GM19351 (cell line): ENCODE measurements at regions not wholly inside any gene's neighbourhood (a gene's known extent, or its start where the extent isn't known, plus 50 kb on each side); places are given as distances from the start of the nearest gene placed in this dataset.

Experiments
- ATAC-seq: cut with Tn5 transposase; IDR thresholded peaks from one replicate; pipeline ENCODE4 v1.9.1; 2021; ENCODE audit warnings: mild to moderate bottlenecking, moderate library complexity; ENCODE audit not compliant: unreplicated experiment

DNA sequence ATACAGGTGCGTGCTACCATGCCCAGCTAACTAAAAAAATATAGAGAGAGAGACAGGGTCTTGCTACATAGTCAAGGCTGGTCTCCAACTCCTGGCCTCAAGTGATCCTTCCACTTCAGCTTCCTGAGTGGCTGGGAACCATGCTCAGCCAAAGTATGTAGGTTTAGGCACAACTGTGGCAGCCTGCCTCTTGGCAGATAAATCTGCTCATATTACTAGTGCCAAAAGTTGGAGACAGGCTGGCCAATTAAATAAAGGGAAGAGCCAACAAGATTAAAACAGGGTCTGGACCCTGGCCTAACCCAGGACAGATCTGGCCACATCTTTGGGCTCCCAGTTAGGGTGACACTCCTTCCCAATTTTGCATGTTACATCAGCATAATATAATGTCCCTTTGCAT is 151.7 kb downstream of the CBLN1 start:
- ATAC-seq: no peak

DNA sequence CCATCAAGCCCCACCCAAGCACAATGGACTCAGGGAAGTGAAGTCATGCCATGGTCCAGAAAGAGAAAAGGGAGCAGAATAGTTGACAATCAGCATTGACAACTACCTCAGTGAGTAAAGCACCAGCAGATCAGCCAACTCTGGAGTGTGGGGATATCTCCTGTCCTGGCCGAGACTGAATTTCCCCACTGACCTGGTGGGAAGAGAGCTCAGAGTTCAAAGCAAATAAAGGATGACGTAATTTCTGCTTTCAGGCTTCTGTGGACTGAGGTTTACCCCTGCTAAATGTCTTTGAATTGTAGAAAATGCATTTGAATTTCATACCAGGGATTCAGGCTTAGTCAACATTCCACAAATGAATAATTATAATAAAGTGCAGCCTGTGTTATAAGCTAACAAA is 152.9 kb downstream of the CBLN1 start:
- ATAC-seq: no peak

DNA sequence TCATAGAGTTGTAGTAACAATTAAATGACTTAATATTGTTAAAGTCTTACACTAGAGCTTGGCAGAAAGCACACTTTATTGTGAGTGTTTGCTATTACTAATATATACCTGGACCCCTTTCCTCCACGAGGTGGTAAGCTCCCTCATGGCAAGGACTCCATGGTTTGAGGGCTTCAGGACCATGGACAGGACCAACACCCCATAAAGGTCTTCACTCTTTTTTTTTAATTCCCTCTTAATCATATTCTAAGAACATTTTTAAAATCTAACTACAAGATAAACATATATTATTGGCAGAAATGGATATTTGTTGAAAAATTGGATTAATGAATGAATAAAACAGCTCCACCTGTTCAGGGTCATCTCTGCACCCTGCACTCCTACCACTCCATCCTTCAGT is 154.5 kb downstream of the CBLN1 start:
- ATAC-seq: no peak

DNA sequence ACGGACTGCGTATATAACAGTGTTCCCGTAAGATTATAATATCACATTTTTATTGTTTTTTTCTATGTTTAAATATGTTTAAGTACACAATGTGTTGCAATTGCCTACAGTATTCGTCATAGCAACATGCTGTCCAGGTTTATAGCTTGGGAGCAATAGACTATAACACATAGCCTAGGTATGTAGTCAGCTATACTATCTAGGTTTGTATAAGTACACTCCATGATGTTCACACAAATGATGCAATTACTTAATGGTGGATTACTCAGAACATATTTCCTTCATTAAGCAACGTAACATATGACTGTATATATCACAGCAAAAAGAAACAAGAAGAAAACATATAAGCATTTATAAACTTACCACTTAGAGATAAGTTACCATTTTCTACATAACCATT is 160.0 kb downstream of the CBLN1 start:
- ATAC-seq: no peak

DNA sequence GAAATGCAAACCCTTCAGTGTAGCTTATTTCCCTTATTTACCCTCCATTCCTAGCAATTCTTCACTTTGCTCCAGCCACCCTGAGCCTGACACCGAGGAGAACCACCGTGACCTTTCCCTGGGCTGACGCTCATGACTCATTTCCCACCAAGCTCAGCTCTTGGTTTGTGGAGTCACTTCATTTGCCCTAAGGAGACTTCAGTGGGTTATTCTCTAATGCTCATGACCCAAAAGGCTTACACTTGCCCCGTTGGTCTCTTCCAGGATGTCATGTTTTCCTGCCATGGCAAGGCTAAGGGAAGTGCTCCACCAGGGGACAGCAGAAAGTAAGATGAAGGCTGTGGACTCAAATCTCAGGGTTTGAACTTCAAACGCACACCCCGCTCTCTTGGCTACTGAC is 161.0 kb downstream of the CBLN1 start:
- ATAC-seq: no peak

DNA sequence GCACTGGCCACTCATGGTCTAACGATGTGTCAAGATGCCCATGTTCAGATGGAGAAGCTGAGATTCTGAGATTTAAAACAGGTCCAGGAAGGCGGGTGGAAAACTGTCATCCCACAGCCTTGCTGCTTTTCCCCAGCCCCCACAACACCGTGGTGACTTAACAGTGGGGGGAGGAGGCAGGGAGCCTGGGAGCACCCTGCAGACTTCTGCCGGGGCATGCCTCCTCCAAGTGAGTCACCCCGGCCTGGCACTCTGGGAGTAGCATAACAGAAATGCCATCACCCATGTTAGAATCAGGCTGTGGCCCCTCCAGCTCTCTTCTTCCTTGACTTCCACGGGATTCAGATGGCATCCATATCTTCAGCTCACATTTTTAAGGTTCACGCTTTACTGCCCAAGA is 164.8 kb downstream of the CBLN1 start:
- no peak for ATAC-seq

DNA sequence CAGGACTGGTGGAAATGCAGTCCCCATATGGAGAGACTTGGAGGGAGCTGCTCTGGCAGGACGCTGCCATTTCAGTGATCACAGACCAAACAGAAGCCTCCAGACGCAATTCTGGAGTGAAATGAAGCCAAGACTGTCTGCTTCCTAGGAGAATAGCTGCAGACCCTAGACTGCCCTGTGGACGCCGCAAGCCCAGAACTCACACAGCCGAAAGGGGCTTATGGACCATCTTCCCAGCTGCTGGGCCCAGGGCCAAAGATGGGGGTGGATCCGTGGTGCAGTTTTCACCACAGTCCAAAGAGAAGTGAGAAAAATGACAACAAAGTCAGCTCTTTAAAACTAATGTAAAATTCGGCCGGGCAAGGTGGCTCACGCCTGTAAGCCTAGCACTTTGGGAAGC is 165.7 kb downstream of the CBLN1 start:
- no peak for ATAC-seq

DNA sequence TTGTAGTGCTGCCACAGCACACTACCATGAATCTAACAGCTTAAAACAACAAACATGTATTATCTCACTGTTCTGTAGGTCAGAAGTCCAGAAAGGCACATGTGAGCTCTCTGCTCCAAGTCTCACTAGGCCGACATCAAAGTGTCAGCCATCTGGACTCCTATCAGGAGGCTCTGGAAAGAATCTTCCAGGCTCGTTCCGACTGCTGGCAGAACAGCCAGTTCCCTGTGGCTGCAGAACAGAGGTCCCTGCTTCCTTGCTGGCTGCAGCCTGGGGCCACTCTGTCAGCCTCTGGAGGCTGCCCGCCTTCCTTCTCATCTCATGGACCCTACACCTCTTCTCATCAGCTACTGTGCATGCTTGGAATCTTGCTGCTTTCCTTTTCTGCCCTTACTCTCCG is 168.9 kb downstream of the CBLN1 start:
- no peak for ATAC-seq

DNA sequence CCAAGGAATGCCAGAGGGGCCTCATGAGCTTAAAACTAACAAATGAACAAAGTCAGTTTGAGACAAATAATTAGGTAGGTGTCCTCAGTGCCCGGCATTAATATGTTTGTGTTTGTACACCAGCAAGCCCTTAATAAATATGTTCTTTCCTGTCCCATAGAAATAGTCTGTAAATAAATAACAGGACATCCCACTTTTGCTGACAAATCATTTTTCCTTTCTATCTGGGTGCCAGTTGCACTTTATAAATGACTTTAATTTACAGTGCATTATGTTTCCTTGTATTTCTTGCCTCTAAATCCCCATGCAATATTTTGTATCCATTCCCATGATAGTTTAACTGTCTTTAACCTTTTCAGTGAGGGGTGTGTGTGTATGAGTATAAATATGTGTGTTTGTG is 170.3 kb downstream of the CBLN1 start:
- no peak for ATAC-seq

DNA sequence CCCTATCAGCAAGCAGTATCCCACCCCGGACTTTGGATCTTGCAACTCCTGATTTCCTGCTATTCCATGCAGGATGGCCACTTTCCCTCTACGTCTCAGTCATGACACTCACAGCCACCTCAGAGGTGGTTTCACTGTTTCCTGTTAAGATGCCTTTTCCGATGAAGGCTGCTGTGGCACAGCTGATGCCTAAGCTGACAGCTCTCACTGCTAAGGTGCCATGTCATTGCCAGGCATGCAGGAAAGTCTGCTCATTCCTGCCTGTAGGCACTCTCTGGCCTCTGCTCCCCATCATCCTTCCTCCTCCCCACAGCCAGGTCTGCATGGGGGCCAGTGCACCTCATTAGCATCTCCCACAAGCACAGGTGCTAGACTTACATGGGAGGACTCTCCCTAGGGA is 173.0 kb downstream of the CBLN1 start:
- no peak for ATAC-seq

DNA sequence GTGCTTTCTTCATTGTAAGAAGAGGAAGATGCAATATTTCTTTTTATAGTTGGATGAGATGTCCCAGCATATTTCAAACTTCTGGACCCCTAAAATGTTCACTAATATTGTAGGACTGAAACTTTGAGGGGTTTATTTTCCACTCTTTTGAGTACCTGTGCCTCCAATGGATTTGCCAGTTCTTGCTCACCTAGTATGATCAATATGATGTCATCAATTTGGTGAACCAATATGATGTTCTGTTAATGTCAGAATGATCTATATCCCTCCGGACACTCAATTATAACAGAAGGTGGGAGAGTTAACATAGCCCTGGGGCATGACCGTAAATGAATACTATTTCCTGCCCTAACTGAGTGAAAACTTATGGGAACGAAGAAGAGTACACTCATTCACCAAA is 178.3 kb downstream of the CBLN1 start:
- no peak for ATAC-seq

DNA sequence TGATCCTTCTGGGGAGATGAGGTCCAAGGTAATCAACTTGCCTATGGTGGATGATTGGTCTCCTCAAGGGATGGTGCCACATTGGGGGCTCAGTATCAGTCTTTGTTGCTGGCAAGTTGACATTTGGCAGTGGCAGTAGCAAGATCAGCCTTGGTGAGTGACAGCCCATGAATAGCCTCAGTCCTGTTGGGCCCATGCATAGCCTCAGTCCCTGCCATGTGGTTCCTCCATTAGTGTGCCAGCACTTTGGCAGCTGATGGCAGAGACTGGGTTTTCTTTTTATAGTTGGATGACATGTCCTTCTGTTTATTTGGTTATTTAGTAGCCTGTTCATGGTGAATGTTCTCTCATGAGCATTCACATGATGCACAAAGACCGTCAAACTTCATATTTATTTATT is 179.6 kb downstream of the CBLN1 start:
- no peak for ATAC-seq

DNA sequence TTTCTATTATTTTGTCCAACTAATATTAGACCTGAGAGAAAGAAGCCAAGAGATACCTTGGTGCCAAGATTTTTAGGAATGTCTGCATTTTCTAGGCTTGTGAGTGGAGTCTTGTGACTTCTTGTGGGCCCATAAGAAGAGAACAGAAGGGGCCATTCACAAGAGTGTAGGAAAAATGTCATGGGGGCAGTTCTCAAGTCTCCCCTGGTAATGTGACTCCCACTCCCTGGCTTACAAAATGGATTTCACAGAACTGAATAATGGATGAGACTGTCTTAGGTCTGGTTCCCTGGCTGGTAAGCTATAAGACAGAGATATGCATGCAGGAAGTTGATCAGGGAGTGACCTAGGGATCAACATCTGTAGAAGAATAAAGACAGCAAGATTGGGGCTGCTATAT is 181.3 kb downstream of the CBLN1 start:
- no peak for ATAC-seq

DNA sequence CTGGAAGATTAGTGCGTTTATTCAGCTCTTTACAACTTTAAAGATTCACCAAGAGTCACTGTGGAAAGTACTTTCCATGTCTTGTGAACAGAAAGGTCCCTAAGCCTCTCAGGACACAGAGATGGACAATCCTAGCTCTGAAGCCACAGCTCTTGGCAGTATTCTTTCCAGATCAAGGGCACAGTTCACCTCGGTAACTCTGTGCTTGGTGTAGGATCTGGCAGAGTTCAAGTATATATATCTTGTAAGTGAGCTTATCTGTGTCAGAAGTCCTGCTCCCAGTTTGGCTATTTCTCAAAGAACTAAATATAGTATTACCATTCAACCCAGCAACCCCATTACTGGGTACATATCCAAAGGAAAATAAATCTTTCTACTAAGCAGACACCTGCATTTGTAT is 183.7 kb downstream of the CBLN1 start:
- no peak for ATAC-seq

DNA sequence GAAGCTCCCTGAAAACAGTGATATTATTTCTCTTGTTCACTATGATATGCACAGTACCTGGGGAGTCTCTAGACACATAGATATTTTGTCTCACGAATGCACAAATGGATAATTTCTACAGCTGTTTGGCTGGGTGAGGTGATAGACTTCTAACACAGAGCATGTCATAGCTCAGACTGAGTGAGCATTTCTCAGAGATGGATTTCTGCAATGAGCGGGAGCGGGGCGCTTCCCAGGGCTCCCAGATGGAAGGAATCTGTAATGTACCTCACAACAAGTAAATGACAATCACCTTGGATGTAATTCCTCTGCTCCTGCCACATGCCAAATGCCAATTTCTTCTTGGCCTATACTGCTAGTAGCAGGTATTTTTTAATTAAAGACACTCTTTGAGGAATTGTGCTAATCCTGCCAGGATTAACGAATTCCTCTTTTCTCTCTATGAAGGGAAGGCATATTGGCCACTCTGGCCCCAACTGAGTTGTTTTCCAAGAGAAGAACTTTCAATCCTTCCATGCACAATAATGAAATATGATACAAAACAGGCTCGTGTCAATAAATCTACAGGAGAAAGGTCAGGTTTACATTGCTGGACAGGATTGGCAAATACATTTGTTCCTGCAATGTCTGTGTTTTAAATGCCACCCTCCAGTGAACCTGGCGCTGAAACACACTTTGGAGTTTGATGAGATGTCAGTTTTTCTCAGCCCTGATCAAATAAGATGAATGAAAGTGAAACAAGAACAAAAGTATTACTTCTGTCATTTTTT is 185.3 kb downstream of the CBLN1 start:
- ATAC-seq: no peak

DNA sequence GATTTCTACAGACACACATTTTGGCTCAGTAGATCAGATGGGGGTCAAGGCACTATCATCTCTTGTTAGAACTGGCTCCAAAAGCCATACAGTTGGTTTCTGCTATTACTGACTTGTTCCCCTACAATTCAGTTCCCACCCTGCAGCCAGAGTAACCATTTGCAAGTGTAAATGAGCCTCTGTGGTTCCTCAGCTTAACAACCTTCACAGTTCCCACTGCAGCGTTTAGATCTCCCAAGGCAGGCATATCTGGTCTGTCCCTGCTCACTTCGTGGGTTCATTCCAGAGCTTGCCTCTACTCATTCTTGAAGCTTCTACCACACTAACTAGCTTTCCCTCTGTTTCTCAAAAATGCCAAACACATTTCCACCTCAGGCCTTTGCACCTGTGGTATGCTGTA is 186.1 kb downstream of the CBLN1 start:
- no peak for ATAC-seq

DNA sequence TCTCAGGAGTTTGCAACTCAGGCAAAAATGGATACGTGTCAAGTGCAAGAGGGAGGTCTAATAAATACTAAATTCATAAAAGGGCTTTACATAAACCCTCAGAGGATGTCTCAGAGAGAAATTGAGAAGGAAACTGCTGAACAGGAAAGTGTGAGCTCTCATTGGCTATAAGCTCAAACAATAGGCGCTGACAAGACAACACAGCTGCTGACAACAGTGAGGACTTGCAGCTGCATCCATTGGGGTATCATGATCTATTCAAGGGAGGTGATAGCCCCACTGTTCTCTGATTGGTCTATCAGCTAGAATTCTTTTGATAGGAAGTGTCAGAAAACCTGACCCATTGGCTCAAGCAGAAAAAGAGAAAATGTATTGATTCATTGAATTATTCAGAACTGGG is 187.2 kb downstream of the CBLN1 start:
- no peak for ATAC-seq

DNA sequence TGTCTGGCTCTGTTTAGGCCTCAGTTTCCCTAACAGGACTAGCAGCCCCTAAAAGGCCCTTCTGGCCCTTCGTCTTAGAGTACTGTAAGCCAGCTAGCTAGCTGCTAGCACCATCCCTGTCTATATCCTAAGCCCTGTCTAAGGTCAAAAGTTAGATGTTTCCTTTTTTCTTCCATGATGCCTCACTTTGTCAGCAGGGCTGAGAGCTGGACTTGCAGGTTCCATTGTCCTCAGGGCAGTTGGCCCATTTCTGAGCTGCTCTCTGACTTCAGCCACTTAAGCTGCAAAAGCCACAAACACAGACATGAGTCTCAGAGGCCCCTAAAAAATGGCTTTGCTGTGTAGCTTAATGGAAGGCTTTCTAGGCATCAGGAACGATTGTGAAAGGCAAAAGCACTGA is 187.7 kb downstream of the CBLN1 start:
- ATAC-seq: no peak

DNA sequence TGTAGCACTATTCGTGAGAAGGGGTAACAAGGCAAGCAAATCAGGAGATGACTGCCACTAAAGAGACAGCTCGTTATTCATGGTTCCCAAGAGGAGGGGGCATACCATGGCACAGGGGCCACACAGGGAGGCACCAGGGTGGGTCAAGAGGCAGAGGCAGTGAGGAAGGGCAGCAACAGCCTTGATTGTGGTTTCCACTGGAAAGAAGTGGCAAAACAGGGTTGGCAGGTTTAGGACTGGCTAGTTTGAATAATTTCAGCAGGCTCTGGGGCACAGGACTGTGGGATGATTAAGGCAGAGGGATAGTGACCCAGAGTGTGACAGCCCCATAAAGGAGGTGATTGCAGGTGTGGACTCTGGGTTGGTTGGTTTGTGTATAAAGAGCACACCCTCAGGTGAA is 188.9 kb downstream of the CBLN1 start:
- ATAC-seq: no peak

DNA sequence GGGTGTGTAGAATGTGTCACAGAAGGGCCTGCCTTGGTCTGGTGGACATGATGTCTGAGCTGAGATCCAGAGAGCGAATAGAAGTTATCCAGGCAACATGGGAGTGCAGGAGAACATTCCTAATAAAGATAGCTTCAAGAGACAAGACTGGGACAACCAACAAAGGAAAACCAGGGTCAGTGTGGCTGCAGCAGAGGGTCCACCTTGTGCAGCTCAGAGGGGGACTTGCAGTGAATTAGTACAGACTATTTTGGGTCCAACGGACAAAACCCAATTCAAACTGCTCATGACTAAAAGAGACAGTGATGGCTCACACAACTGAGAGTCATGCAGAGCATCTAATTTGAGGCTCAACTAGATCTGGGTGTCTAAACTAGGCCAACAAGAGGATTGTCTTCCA is 192.1 kb downstream of the CBLN1 start:
- ATAC-seq: no peak

DNA sequence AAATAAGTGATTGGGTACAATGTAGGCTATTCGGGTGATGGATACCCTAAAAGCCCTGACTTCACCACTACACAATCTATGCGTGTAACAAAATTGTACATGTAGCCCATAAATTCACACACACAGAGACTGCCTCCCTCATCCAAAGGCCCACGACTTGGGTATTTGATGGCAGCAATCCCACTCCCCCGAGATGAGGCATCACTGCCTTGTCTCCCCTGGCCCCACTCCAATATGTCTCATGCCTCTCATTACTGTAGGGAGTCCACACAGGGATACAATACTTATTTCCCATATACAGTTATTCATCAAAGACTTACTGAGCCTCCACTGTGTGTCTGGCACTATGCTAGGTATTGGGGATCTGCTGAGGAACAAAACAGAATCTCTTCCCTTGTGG is 192.6 kb downstream of the CBLN1 start:
- no peak for ATAC-seq

DNA sequence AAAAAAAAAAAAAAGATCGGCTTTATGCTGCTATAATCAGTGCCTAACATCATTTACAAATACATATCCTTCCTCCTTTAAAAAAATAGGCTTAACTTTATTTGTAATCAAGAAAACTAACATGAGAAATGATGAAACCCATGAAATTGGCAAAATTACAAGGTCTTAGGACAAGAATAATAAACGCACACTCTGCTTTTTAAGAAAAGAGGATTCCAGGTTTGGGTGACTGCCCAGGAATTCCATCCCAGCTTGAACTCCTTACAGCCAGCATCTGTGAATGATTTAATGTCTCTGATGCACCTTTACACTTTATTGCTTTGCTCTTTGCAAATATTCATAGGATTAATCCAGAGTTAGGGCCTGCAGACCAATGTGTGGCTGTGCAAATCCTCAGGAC is 196.0 kb downstream of the CBLN1 start:
- no peak for ATAC-seq

DNA sequence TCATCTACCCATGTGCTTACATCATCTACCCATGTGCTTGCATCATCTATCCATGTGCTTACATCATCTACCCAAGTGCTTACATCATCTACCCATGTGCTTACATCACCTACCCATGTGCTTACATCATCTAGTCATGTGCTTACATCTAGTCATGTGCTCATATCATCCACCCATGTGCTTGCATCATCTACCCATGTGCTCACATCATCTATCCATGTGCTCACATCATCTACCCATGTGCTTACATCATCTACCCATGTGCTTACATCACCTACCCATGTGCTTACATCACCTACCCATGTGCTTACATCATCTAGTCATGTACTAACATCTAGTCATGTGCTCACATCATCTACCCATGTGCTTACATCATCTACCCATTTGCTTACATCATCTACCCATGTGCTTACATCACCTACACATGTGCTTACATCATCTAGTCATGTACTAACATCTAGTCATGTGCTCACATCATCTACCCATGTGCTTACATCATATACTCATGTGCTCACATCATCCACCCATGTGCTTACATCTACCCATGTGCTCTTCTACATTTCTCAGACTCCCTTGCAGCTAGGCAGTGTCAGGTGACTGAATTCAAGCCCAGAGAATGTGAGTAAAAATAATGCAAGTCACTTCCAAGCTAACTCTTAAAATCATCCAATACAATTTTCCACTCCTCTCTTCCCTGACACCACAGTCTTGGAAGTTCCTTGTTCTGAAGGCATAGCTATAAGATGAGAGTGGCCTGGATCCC is 196.8 kb downstream of the CBLN1 start:
- ATAC-seq: no peak
